ENCODE measurements at regions not wholly inside any gene's neighbourhood (a gene's known extent, or its start where the extent isn't known, plus 50 kb on each side); places are given as distances from the start of the nearest gene placed in this dataset.

DNA sequence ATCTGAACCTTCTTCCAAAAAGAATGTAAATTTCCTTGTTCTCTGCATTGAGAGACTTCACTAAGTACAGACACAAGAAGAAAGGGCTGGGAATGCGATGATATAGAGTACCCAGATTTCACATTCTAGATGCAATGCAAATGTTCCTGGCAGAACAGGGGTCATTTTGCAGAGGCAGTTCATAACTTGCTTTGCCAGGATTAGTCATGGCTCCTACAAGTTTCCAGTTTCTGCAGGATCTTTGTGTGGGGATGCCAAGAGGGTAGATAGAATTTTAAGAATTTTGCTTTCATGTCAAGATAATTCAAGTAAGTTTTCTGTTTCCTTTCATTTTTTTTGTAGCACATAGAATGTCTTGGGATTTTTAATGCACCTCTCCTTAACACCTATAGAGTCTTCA, 181.2 kb downstream of the FGF9 start:
- TF ChIP-seq, protein P1, sequence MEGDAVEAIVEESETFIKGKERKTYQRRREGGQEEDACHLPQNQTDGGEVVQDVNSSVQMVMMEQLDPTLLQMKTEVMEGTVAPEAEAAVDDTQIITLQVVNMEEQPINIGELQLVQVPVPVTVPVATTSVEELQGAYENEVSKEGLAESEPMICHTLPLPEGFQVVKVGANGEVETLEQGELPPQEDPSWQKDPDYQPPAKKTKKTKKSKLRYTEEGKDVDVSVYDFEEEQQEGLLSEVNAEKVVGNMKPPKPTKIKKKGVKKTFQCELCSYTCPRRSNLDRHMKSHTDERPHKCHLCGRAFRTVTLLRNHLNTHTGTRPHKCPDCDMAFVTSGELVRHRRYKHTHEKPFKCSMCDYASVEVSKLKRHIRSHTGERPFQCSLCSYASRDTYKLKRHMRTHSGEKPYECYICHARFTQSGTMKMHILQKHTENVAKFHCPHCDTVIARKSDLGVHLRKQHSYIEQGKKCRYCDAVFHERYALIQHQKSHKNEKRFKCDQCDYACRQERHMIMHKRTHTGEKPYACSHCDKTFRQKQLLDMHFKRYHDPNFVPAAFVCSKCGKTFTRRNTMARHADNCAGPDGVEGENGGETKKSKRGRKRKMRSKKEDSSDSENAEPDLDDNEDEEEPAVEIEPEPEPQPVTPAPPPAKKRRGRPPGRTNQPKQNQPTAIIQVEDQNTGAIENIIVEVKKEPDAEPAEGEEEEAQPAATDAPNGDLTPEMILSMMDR (IDR thresholded peaks at IDR 0.05): no peak
- TF ChIP-seq TCF7L2 (IDR thresholded peaks at IDR 0.05; ENCODE audit: low read depth, low read length) (no peak), POLR2AphosphoS5 (IDR thresholded peaks at IDR 0.05; ENCODE audit: low read depth, low read length) (no peak)
- TF ChIP-seq, protein P2, sequence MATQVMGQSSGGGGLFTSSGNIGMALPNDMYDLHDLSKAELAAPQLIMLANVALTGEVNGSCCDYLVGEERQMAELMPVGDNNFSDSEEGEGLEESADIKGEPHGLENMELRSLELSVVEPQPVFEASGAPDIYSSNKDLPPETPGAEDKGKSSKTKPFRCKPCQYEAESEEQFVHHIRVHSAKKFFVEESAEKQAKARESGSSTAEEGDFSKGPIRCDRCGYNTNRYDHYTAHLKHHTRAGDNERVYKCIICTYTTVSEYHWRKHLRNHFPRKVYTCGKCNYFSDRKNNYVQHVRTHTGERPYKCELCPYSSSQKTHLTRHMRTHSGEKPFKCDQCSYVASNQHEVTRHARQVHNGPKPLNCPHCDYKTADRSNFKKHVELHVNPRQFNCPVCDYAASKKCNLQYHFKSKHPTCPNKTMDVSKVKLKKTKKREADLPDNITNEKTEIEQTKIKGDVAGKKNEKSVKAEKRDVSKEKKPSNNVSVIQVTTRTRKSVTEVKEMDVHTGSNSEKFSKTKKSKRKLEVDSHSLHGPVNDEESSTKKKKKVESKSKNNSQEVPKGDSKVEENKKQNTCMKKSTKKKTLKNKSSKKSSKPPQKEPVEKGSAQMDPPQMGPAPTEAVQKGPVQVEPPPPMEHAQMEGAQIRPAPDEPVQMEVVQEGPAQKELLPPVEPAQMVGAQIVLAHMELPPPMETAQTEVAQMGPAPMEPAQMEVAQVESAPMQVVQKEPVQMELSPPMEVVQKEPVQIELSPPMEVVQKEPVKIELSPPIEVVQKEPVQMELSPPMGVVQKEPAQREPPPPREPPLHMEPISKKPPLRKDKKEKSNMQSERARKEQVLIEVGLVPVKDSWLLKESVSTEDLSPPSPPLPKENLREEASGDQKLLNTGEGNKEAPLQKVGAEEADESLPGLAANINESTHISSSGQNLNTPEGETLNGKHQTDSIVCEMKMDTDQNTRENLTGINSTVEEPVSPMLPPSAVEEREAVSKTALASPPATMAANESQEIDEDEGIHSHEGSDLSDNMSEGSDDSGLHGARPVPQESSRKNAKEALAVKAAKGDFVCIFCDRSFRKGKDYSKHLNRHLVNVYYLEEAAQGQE (IDR thresholded peaks at IDR 0.05; ENCODE audit: insufficient read depth in 1 of 2, low read depth in 2 of 2, low read length in 1 of 2): no peak
